ENCODE measurements at regions not wholly inside any gene's neighbourhood (a gene's known extent, or its start where the extent isn't known, plus 50 kb on each side); places are given as distances from the start of the nearest gene placed in this dataset.
"Not testable (repeated sequence)": the region's sequence is repeated elsewhere in the genome, so short reads cannot be mapped to it uniquely, and the experiment has no call there.

DNA sequence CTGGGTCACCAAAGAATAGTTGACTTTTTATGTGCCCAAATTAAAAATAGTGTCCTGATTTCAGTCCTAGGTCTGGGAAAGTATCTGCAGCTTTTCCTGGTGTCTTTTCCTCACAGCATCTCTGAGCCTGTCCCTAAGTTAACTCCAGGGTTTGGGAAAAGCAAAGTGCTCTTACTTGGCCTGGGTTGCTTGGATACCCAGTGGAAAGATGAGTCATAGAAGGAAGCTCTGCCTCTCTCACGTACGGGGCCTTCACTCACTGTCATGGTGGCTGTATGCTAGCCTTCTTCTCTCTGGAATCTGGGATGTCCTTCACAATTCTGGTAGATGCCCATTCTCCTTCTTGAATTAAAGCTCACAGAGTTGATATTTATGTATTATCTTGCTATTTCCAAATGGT lies 607.3 kb downstream of the ANKRD50 start:
- no peak for DNase-seq (ENCODE audit: low read depth)

DNA sequence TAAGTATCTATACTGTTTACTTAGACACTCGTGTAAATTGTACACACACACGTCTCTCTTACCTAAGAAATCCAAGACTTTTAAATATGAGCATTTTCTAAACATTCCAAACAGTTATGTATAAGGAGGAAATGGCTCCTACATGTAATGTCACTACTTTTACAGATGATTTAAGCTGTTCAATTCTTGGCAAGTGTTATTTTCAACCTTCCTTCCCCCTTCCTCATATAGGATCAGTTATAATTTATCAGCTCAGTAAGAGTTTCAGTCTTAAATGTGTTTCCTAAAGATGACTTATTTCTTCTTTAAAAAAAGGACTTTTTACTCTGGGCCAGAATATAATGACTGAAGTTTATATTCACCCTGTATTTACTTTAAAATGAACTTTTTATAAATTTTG lies 601.1 kb downstream of the ANKRD50 start:
- no peak for DNase-seq (ENCODE audit: low read depth)

DNA sequence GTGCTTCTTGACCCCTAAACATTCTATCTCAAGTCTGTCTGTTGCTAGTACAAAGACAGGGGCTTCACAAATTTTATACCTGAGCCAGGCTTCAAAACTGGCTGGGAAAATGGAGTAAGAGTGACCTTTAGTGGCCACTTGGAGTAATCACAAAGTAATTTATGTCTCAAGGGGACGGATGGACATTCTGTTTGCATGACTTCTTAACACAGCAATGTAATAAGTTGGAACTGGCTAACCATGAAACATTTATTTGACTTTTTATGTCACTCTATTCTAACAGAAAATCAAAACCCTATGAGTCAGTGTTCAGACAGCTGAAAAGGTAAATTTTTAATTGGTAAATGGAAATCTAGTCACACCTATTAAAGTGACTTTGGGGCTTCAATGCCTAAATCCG lies 600.6 kb downstream of the ANKRD50 start:
- no peak for DNase-seq (ENCODE audit: low read depth)

DNA sequence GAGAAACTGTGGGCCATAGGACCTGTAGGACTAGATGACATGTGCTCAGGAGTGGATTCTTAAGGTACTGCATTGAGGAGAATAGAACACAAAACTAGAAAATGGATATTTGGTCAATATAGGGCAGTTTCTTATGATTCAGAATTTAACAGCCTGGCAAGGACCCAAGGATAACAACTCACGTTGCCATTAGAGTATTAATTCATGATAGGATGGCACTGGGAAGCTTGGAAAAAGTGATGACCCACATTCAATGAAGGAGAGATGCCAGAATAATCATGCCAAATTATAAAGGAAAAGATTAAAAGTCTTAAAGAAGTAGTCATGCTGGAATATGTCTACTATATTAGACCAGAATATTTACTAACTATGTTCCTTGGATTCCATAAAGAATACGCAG lies 594.5 kb downstream of the ANKRD50 start:
- no peak for DNase-seq (ENCODE audit: low read depth)

DNA sequence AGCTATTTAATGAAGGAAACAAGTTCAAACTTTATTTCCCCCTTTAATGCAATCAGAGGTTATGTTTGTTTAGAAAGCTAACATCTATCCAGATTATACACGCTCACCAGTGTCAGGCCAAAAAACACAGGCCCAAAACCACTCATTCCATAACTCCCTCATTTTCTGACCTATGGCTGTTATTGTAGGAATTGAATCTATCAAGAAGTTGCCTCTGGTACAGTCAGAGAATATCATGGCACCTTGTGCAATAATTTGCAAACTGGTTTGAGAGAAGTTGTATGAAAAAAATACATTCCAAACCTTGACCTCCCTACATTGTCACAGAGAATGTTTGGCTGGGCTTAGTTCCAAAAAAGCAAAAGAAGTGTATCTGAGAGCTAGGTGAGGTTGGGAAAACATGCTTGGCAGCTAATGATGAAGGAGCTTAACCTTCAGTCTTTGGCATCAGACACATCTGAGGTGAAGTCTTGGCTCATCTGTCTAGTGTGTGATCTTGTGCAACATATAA lies 591.0 kb downstream of the ANKRD50 start:
- DNase-seq (ENCODE audit: low read depth): no peak

DNA sequence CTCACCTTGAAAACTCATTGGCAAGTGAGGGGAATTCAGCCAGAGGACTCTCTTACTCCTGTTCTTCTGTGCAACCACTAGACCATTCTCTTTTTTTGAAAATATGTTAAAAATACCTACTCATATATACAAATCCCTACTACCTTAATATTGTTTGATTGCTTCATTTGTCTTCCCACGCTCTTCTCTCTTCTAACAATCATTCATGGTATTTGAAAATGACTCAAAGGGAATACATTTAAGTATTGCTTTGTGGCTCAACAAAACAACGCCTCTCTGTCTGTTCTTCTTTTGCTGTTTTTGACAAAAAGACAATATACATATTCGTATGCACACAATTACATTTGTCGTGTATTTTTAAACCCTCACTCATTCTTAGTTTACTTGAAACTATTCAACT lies 589.4 kb downstream of the ANKRD50 start:
- no peak for DNase-seq (ENCODE audit: low read depth)

DNA sequence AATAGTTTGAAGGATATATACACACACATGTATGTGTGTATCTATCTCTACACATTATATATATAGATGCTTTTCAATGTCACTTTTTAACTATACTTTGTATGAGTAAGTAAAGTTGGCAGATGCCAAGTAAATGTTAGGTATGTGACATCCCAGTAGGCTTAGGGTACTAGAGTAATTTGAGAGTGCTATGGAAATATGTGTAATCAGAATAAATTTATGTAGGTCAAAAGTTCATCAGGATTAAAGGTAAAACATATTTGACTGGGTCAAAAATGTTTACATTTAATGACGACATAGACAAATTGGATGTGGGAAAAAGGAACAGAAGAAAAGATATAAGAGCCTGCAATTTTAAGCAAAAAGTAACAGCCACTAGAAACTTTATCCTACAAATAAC lies 588.8 kb downstream of the ANKRD50 start:
- DNase-seq (ENCODE audit: low read depth): no peak

DNA sequence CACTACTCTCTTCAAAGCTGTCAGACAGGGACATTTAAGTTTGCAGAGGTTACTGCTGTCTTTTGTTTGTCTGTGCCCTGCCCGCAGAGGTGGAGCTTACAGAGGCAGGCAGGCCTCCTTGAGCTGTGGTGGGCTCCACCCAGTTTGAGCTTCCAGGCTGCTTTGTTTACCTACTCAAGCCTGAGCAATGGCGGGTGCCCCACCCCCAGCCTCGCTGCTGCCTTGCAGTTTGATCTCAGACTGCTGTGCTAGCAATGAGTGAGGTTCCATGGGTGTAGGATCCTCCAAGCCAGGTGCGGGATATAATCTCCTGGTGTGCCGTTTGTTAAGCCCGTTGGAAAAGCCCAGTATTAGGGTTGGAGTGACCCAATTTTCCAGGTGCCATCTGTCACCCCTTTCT lies 581.2 kb downstream of the ANKRD50 start:
- not testable (repeated sequence) for DNase-seq (ENCODE audit: low read depth)

DNA sequence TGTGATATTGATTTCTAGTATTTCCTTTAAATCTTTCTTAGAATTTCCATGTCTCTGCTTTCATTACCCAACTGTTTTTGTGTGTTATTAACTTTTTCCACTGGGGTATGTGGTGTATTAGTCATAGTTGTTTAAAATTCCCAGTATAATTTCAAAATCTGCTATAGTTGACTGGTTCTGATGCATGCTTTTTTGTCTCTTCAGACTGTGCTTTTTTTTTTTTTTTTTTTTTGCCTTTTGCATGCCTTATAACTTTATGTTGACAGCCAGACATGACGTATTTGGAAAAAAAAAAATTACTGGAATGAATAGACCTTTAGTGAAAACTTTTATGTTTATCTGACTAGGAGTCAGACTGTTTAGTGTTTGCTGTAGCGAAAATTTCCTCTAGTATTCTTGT lies 580.4 kb downstream of the ANKRD50 start:
- DNase-seq (ENCODE audit: low read depth): no peak

DNA sequence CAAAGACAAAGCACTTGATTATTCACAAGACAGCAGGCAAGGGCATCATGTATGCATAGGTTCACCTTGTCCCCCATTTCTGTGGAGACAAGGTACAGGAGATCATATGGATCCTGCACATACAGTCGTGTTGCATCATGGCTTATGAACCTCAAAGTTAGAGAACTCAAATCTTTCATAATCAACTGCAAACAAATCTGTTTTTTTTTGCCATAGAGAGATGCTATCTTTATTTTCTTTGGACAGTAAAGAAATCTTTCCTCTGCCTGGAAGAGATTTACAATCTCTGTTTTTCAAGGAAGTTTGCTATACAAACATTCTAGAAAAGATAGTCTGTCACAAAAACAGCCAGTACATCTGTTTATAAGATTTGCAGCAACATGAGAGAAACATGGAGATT lies 578.8 kb downstream of the ANKRD50 start:
- DNase-seq (ENCODE audit: low read depth): no peak

DNA sequence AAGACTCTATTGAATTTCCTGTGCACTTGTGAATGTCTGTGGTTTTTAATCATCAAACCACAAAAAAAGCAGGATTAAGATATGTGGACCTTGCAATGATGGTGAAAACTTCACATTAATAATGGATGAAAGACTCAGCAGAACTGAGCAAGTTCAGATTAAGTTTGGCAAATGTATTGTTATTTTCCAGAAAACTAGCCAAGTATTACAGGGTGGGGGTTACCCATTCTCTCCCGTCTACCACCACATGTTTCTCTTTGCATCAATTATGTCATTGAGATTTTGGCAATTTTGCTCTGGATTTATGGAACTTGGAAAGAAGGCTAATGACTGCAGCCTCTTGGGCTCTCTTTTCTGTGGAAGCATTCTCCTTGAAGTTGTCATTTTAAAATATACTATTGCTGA lies 577.1 kb downstream of the ANKRD50 start:
- DNase-seq (ENCODE audit: low read depth): no peak

DNA sequence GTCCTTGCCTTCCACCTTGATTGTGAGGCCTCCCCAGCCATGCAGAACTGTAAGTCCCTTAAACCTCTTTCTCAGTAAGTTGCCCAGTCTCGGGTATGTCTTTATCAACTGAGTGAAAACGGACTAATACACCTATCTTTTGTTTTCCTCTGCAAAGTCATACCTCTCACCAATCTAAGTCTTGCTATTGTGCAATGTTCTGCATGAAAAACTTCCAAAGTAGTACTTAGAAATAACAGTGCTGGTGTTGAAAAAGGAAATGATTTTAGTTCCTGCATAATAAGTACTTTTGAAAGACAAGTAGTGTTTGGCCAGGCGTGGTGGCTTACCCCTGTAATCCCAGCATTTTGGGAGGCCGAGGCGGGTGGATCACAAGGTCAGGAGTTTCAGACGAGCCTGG lies 573.5 kb downstream of the ANKRD50 start:
- DNase-seq (ENCODE audit: low read depth): no peak

DNA sequence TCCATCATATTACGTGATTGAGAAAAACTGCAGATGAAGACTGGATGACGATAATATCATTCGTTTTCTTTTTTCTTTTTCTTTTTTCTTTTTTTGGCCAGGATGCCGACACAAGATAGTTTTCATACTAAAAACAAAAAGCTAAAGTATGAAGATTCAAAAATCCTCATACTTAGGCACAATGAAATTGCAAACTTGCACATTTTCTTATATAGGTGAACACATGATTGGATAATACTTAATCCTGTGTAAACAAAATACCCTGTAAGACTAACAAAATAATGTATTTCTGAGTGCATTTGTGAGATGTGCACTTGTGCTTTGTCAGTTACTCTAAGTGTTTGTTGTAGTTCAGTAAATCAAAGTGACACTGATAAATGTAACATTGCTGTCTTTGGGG lies 568.9 kb downstream of the ANKRD50 start:
- DNase-seq (ENCODE audit: low read depth): no peak

DNA sequence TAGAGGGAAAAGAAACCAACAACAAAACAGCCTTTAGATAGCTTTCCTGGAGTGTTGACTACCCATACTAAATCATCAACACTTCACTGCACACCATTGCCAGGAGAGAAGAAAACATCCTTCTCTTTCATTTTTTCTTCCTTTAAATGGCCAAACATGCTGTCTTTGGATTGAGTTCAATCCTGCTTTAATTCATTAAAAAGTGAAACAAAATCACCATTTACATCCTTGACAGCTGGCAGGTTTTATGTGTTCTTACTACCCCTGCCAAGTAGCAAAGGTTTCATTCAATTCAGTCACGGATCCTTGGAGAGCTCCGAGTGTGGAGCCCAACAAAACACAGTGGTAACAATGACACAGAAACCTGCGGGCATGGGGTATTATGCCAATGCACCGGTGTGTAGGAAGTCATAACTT lies 568.3 kb downstream of the ANKRD50 start:
- DNase-seq (ENCODE audit: low read depth): no peak

DNA sequence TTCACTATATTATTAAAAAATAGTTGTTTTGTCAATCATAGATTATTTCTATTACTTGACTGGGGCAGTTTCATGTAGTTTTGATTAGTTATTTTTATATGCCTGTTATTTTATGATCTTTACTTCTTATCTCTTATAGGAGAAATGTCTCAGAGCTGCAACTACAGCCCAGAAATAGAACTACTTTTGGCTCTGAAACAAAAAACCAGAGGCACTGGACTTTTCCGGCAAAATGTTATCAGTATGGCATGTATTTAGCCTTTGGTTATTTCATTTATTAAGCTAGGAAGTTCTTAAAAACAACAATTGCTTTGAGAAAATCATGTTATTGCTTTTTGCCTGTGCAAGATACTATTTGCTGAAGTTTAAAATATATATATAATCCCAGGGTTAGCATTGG lies 566.5 kb downstream of the ANKRD50 start:
- no peak for DNase-seq (ENCODE audit: low read depth)

DNA sequence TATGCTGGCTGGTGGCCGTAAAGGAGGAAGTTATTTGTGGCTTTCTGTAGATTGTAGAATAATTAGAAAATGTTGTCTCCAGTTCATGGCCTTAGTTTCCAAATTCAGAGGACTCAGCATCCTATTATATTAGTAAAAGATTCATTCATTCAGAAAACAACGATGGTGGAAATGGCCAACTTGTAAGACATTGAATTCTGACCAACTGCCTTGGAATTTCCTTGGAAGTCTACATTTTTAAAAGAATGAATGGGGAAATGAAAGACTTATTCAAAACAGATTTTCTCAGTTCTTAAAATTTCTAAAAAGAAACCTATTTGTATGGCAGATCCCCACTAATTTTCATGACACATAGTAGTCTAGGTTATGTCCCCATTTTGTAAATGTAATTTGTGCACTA lies 561.5 kb downstream of the ANKRD50 start:
- DNase-seq (ENCODE audit: low read depth): no peak

DNA sequence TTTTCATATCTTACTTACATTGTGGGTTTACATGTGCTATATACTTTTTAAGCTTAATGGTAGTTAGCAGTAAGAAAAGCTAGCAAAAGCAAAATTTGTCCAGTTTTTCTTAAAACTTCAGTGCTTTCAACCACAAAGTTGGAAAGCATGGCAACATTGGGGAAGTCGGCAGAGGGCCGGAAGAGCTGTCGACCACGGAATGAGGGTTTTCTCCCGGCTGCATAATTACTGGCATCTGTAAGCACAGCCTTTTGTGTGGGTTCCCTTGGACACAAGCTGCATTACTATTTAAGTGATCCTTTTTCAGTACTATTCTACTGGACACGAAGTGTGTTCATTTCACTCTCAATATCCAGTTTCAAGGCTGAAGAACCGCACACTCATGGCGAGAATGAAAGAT lies 560.4 kb downstream of the ANKRD50 start:
- no peak for DNase-seq (ENCODE audit: low read depth)

DNA sequence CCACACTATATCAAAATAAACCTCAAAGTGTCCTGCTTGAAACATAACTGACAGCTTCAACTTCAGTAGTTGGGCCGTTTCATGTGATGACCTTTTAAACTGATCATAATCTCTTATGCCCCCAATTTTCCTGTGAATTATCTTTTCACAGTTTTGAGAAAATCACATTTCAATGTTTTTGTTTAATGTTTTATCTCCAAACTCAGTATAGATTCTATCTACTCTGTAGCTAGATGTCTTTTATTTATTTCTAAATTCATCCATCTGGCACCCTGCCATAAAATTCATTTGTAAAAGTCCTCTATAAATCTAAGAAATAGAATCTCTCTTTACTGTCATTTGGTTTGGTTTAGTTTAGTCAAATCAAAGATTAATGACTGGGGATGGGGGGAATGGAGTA lies 557.3 kb downstream of the ANKRD50 start:
- no peak for DNase-seq (ENCODE audit: low read depth)

DNA sequence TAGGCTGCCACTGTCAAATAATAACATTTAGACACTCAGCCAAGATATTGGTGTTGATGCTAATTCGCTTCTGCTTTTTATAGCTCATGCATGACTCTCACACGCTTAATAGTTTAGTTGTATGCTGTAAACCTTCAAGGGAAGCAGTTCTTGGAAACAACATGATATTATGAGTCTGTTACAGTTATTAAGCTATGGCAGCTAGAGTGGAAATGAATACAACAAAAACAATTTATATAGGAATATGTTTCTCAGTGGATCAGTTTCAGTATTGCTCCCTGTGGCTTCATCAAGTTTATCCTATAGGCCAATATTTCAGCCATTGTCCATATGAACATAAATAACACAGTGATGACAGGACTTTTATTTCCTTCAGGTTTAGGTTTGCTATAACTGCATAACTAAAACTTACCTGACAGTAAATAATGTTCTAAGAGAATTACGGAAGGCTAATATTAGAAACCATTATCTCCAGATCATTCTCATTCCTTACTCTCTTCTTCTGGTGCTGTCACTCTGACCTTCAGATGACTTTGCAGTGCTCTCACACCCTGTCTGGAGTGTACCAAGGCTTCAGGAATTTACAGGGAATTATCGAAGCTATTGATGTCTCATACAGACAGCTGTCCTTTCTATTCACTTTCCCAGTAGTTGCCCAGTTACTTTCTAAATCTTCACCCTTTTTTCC lies 555.0 kb downstream of the ANKRD50 start:
- DNase-seq (ENCODE audit: low read depth): no peak

DNA sequence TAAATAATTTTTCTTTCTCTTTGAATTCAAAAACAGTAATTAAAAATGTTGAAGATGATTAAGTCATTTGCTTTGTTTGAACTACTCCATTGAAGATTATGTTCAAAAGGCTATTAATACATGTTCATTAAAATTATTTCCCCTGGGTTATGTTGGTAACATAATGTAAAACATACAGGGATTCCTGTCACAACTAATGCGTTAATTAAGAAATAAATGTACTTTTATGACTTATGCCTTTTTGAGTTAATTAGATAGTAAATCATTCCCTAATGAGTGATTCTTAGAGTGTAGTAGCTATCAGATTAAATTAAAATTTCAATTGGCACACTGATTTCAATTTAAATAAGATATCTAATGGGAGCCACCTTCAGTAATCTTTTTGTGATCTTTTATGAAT lies 549.1 kb downstream of the ANKRD50 start:
- no peak for DNase-seq (ENCODE audit: low read depth)

DNA sequence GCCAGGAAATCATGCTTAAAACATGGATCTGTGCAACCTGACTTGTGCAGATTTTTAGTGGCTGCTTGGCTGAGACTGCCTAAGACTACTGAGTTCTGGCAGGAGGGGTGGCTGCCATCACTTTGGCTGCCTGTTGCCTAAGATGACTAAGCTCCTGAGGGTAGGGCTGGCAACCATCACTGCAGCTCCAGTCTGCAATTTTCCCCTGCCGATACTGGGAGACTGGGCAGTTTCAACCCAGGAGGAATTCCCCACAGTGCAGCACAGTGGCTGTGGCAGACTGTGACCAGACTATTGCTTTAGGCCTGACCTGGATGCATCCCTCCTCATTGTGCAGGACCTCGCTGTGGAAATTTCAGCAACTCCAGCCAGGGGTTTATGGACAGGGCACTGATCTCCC lies 544.9 kb downstream of the ANKRD50 start:
- DNase-seq (ENCODE audit: low read depth): no peak

DNA sequence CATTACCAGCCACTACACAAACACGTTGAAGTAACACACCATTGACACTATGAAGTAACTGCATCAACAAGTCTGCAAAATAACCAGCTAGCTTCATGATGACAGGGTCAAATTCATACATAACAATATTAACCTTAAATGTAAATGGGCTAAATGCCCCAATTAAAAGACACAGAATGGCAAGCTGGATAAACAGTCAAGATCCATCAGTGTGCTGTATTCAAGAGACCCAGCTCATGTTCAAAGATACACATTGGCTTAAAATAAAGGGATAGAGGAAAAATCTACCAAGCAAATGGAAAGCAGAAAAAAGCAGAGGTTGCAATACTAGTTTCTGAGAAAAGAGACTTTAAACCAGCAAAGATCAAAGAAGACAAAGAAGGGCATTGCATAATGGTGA lies 543.0 kb downstream of the ANKRD50 start:
- DNase-seq (ENCODE audit: low read depth): not testable (repeated sequence)

DNA sequence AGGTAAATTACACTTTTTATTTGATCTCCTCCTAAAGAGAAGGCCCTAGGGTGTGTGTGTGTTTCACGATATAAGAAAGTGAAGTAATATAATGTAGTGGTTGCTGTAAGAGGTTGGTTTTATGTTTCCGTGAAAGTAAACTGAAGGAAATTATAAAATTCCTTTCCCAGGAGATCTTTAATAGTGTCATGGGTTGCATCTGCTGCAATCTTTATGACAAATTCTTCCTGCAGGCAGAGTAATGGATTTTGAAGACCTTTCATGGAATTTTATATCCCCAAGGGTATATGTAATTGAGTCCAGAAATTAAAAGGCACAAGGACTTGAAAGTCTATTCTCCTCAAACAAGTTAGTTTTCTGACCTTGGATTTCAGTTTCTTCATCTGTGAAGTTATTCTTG lies 538.6 kb downstream of the ANKRD50 start:
- DNase-seq (ENCODE audit: low read depth): no peak

DNA sequence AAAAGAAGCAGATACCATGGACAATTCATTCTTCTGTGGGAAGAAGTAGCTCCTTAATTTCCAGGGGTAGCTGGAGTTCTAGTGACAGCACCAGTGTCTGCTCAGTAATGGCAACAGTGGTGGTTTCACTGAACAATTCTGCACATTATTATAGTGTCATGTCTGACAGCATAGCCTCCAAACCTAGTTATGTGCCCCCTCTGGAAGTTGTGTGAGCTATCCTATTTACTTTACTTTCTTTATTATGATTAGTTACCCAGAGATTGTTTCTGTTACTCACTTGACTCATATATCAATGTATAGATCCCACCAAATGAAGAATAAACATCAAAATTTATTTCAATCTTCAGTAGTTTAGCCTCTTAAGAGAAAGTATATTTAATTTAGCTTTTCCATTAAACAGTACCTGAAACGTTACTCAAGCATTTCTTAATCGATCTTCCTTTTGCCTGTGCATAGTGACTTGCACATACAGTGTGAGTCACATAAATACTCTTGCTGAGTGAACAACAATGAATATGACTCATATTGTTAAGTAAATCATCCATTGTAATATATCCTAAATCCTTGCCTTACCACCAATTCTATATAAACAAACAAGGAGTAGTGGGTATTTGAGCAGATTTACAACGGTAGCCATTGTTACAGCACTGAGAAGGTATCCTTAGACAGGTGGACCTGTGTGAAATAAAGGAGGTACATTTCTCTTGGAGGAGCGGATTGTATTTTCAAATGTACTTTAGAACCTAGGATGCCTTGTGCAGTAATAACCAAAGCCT lies 534.7 kb downstream of the ANKRD50 start:
- no peak for DNase-seq (ENCODE audit: low read depth)

All from activated T-cell treated with anti-CD3 and anti-CD28 coated beads for 1 hour (primary cell).